ENCODE measurements at regions not wholly inside any gene's neighbourhood (a gene's known extent, or its start where the extent isn't known, plus 50 kb on each side); places are given as distances from the start of the nearest gene placed in this dataset.

- no peak for TF ChIP-seq CEBPB (IDR thresholded peaks at IDR 0.05)
- no peak for TF ChIP-seq TAF1 (IDR thresholded peaks at IDR 0.05; ENCODE audit: low read depth)
Measured at GRCh38 chr3:4091786-4092185, 211.4 kb upstream of the SETMAR start.
